Myocyte (in vitro differentiated cells): ENCODE measurements at regions not wholly inside any gene's neighbourhood (a gene's known extent, or its start where the extent isn't known, plus 50 kb on each side); places are given as distances from the start of the nearest gene placed in this dataset.
"Not testable (repeated sequence)": the region's sequence is repeated elsewhere in the genome, so short reads cannot be mapped to it uniquely, and the experiment has no call there.

Source experiments
- DNase-seq: peaks from one replicate; pipeline ENCODE4 v3.0.0-alpha.2; 2012; ENCODE audit warnings: low read depth

DNA sequence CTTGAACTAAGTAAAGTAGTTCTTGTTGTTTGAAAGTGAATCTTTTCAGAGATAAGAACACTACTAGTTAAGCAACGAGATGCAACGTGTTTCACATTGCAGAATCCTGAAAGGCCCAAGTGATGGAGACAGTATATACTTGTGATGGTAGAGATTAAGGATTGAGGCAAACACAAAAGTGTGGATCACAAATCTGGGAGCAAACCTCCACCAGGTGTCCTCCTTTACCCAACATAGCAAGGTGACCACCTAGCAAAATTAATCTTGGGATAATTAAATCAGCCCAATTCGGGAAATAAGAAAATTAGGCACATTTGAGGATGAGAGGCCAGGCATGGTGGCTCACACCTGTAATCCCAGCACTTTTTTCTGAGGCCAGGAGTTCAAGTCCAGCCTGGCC is 563.9 kb downstream of the DACH1 start:
- no peak for DNase-seq

DNA sequence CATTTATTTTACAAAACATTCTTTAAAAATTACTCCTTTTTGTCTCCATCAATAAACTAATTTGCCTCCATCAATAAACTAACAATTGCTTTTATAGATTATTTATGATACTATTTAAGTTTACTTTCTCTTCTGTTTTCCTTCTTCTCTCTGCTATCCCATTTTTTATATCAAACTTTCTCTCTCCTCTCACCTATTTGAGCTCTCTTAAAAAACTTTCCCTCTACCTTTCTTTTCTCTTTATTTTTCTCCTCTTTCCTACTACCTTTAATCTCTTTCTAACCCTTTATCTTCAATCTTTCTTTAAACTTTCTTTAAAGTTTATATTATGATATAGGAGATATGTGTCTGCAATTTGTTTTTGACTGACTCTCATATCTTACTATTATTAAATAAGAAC is 566.4 kb downstream of the DACH1 start:
- no peak for DNase-seq

DNA sequence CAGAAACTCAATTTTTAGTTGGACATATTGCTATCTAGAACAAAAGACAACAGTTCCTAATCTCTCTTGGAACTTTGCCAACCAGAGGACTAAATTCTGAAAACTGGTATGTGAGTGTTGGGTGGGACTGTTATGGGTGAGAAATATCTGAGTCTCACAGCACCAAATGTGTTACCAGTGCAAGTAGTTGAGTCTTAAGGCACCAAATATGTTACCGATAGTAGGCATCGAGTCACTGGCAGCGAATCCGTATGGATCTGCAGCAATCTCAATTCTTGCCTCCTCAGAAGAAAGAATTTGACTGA is 575.2 kb downstream of the DACH1 start:
- DNase-seq, result peak; percentile 1

DNA sequence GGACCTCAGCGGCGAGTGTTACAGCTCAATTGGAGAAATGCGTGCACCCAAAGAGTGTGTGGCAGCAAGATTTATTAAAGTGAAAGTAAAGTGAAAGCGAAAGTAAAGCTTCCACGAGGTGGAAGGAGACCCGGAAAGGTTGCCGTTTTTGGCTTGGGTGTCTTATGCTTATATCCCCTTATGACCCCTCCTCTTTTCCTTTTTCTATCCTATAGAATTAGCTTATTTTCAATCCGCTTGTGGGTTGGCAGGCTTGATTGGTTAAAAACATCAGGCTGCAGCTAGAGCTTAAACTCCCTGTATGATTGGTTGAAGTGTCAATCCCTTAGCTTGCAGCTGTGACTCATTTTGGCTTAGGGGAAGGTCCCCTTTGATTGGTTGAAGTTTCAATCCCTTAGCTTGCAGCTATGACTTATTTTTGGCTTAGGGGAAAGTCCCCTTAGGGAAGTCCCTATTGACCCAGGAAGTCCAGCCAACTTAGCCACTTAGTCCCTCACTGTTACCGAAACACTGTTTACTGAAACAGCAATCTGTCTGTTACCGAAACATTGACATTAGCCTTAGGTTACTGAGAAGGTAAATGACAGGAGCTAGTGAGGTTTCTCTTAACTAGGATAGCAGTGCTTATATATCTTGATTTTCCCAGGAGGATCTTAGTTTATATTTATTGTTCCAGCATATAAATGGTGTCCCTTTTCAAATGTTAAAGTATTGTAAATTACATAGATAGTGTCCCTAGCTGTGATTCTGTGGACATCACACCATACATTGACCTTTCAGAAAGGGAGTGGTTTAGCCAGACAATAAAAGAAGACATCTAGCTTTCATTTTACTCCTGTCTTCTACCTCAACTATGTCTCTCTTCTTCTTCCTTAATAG is 575.8 kb downstream of the DACH1 start:
- DNase-seq, result peak; percentile 69

DNA sequence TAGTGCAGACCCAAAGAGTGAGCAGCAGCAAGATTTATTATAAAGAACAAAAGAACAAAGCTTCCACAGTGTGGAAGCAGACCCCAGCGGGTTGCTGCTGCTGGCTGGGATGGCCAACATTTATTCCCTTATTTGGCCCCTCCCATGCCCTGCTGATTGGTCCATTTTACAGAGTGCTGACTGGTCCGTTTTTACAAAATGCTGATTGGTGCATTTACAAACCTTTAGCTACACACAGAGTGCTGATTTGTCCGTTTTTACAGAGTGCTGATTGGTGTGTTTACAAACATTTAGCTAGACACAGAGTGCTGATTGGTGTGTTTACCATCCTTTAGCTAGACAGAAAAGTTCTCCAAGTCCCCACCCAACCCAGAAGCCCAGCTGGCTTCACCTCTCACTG is 577.0 kb downstream of the DACH1 start:
- not testable (repeated sequence) for DNase-seq

DNA sequence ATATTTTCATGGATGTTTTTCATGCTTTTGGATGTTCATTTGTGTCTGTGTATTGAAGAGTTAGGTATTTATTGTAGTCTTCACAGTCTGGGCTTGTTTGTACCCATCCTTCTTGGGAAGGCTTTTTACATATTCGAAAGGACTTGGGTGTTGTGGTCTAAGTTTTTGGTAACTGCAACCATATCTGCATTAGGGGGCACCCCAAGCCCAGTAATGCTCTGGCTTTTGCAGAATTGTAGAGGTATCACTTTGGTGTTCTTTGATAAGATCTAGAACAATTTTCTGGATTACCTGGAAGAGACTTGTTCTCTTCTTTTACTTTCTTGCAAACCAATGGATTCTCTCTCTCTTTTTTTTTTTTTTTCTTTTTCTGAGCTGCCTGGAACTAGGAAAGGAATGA is 581.3 kb downstream of the DACH1 start:
- no peak for DNase-seq

DNA sequence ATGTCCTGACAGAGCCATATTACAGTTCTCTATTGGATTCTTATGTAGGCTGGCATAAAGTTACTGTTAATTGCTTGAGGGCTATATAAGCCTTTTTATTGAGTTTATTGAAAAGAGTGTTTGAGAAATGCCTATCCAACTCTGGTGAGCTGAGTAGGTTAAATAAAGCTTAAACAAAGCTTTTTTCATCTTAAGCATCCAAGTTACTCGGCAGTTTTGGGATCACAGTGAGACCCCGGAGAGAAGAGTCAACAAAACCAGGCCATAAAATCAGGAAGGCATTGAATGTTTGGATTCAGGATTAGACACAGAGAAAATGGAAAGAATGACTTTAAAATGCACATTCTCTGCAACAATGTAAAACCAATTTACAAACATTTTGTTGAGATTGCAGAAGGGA is 588.5 kb downstream of the DACH1 start:
- DNase-seq, result no peak

DNA sequence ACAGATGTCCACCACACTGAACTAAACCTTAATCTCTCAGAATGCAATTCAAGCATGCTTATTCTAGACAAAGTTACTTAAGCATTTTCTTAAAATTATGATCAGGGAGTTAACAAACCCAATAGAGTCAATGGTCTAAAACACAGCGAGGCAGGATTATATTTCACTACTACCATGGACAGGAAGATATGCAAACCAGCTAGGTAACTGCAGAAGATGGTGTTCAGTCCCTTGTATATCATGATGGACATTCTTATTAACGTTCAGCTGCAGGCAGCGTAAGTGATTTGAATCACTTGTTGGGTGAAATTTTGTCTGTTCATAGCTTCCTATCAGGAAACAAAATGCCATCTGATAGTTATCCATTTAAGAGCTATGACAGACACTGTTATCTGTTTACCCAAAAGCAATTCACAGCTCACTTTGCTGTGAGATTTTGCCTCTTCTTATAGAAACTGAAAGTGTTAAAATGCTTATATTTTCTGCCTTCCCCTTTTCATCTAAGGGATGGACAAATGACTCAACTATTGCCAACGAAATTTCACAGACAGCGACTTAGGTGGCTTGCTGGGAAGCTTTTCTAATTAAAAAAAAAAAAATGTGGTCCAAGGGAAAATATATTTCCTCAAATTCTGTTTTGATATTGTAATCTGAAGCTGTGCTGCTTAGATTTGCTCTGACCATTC is 591.9 kb downstream of the DACH1 start:
- no peak for DNase-seq

DNA sequence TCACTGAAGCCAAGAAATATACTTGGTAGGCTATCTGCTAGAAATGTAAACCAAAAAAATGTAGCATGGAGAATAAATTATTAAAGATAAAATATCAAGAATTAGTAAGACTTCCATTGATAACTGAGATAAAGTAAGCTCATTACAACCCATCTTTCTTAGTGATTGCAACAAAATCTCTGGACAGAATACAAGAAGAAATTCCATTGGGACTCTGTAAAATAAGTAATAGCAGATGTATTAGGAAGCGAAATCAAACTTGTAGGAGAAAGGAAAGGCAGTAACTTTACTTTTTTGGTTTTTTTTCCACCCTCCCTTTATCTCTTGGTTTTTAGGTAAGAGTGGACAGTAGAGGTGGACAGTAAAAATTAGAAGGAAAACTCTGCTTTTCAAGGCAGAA is 605.7 kb downstream of the DACH1 start:
- no peak for DNase-seq

DNA sequence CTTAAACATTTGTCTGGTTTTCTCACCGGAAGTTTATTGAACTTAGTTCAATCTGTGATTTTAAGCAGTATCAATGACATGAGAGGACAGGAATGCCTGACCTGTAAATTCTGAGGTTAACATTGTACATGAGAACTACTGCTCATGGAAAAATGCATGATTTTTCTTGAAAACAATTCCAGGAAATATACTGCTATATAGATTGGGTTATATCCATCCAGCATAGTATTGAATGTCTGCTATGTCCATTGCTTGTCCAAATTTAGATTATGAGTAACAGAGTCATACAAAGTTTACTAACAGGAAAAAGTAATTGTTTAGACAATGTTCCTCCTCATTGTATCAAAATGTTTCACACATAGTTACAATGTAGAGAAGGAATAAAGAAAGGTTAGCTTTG is 606.8 kb downstream of the DACH1 start:
- no peak for DNase-seq

DNA sequence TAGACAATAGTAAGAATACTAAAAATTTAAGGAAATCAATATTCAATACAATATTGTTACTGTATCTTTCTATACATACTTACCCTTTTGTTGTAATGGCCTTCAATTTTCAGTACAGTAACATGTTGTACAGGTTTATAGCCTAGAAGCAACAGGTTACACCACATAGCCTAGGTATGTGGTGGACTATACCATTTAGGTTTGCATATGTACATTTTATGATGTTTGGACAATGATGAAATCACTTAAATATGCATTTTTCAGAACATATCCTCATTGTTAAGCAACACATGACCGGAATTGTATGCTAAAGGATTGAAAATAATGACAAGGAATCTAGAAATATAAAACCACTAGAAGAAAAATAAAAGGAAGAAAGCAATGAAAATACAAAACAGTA is 611.4 kb downstream of the DACH1 start:
- DNase-seq, result no peak

DNA sequence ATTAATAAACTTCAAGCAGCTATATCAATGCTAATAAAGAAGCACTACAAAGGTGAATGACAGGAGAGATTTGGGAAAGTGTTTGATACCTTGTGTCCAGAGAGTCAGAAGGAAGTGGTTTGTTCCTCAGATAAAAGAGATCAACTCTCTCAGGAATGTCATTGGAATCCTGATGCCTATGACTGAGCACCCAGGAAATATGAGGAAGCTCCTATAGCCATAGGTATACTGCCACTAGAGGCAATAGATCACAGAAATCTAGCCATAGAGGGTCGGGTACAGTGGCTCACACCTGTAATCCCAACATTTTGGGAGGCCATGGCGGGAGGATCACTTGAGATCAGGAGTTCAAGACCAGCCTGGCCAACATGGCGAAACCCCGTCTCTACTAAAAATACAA is 612.6 kb downstream of the DACH1 start:
- no peak for DNase-seq

DNA sequence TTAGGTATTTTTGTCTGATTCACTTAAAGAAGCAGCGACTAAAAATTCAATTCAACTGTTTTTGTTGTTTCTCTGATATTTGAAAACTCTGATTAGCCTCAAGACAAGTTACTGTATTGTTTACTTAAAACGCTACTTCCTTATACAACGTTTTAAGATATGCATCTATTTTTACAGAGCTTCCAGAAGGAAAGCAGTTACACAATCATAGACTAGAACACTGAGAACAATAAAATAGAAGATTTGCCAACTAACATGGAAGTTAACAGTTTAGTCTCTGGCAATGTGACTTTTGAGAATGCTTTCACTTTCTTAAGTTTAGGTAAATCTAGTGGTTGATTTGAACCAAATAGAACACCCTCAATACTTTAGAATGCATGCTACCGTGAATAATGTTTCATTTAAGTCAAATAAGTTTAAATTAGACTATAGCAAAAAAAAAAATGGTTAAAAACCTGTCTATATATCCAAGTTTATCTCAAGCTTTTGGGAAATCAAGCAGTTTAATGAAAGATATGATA is 614.8 kb downstream of the DACH1 start:
- DNase-seq, result no peak

DNA sequence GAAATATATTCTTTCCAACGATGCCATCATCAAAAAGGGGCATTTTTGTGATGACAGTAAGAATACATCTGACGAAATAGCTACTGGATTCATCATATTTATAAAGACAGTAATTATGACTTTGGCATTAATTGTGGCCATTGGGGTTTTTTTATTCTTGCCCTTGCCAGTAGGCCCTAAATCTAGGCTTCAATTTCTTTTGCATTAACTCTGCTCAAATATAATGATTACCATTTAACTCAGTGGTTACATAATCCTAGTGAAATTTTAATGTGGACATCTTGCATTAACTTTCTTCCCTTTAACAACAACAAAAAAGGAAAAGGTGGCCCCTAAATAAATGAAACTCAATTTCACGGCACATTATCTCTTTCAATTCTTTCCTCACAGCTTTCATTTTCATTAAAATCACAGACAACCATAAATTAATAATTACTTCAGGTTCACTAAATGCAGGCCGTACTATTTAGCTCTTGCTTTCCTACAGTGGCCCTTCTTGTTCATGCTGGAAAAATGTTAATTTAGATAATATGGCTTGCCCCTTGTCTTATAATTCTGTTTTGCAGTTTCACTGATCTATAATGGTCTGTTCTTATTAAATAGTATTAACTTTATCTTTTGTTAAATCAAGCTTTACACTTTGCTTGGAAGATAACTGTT is 615.6 kb downstream of the DACH1 start:
- no peak for DNase-seq

DNA sequence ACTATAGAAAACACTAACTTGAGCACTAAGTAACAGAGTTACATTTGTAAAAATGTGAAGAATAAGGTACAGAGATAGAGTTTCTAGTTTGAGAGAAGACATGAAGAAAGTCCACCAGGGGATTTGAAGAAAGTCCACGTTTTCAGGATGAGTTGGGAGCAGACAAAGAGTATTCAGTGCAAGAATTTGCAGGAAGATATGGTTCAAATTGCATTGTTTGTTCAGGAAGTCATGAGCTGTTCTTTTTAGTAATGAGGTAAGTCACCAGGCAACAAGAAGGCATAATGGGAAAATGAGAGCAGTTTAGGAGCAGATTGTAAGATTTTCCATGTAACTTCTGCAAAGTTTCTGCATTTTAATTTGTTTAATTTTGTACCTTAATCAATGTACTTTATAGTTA is 618.0 kb downstream of the DACH1 start:
- DNase-seq, result no peak

DNA sequence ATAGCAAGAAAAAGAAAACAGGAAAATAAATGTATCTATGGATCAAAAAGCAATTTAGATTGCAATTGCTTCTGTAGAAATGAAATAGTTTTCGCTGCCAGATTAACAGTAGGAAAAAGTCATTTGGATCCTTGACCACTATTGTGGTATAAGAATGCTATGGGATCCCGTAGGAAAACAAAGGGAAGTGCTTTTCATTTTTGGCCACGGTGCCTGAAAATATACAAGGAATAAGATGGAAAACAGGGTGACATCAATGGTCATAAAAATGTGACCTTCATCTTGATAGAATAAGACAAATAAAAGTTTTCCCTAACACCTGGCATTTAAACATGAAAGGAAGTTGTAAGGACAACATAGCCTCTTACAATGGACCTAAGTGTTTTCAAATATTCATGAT is 622.8 kb downstream of the DACH1 start:
- no peak for DNase-seq

DNA sequence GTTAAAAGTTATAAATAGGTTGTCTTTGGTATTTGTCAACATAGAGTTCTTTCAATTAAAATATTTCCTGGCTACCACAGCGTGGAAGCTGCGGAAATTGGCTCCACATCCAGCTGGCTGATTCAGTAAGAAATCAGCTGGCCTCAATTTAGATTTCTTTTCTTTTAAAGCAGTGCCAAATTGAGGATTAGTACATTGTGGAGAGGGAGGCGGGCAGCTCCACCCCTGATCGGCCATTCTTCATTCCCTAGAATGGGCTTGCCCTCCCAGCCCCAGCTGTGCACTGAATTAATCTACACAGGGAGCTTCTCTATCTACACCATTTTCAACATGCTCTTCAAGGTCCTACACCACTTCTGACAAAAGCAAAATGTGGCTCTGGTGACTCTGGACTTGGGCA is 624.8 kb downstream of the DACH1 start:
- DNase-seq, result no peak

DNA sequence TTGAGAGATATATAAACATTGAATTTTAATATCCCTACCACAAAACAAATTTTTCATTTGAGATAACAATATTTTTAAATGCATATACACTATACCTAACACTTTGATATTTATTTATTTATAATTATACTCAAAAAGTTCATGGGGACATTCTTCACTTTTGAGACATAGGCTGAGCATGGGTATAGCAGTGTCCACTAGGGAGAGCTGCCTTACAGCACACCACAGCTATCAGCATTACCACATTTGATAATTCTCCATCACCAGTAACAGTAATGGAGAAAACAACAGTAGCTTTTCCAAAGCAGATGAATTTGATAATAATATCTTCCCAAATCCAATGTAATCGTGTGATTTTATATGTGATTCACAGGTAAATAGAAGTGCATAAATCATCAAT is 626.1 kb downstream of the DACH1 start:
- no peak for DNase-seq

DNA sequence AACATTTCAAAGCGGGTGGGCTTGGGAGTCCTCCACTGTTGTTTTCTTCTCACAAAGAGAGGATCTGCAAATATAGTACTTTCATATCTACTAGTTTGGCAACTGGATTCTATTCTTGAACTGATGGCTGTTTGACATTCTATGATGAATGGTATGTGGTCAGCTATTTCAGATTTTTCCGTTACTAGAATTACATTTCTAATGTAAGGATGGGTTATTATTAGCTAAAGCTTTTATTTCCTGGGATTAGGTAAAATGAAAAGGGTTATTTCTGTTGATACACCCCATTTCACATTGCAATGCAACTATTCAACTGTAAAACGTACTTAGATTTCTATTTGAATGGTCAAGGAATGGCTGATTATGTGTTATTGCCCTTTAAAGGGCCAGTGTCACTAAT is 629.7 kb downstream of the DACH1 start:
- no peak for DNase-seq

DNA sequence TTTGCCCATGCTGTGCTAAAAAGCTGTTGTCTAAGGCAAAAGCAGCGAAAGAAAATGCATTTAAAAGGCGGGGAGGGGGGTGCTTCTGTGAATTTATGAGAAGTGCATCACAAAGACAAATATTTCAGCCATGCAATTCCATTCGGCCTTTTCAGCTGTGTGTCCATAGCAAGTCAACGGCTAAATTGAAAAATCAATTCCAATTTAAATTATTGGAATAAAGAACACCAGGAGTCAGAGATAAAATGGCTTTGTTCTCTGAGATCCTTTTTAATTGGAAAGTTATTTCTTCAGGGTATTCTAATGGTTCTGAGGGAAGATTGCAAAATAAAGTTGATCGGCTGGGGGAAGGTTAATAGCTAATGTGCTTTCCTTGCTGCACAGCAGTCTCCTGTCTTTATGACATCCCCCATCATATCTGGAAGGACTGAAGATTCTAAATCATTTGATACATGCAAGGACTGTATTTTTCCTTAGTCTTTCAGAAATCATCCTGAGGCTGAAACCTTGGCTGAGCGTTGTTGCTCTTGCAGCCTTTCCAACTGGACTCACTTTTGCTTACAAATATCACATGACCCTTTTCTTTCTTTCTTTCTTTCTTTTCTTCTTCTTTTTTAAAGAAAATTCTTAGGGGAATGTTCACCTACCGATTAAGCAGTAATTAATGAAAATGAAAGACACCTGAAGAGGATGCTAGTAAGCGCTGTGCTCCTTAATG is 647.1 kb downstream of the DACH1 start:
- no peak for DNase-seq

DNA sequence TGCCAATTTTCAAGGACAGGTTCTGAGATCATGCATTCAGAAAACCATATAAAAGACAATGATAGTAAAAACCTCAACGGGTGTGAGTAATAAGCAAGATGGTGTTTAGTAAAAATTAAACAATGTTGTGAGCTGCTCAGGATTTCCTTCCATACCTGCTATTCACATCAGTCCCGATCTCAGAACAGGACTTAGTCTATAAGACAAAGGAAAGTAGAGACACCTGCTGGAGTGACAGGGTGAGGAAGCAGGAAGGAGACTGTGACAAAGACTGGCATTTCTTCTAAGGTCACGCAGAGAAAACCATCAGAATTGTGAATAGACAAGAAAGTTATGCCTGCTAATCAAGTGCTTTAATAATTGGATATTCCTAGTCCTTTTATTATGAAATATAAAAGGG is 648.0 kb downstream of the DACH1 start:
- DNase-seq, result no peak

DNA sequence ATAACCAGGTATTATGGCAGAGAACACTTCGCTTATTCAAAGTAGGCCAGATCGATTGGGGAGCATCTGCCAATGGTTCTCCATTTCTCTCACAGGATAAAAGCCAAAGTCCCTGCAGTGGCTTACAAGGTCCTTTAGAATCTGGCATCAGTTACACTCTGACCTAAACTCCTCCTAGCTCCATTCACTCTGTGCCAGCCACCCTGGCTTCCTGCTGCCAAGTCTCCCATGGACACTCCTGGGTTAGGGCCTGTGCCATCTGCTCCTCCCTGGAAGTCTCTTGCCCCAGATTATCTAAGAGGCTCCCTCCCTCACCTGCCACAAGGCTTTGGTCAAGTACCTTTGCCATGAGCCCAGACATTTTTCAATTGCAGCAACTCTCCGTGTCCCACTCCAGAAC is 649.2 kb downstream of the DACH1 start:
- DNase-seq, result no peak
